Pancreas (tissue), 10 donors: ENCODE measurements at regions not wholly inside any gene's neighbourhood (a gene's known extent, or its start where the extent isn't known, plus 50 kb on each side); places are given as distances from the start of the nearest gene placed in this dataset.

ENCODE experiments used
- ATAC-seq, 4 donors: fragments of 200-7000 bp; cut with Tn5 transposase; one replicate each; pipeline versions ENCODE4 v1.8.0 to v1.9.1; 2020; ENCODE audit warnings: mild to moderate bottlenecking in 4 of 4, moderate library complexity in 4 of 4
- DNase-seq, 6 donors: peaks; one replicate each; pipeline ENCODE4 v3.0.0-alpha.2; 2020
- FAIRE-seq: peaks from 2 replicates; lab custom pipeline; 2012; peaks lifted over from hg19 to GRCh38; lab: Jason Lieb, UNC
- H3K27ac ChIP-seq, 4 donors: fragments of 200-600 bp; sonication (generic); 1 replicate in 3 of 4; 2 replicates in 1 of 4; pipeline versions ENCODE4 v1.5.0 to v1.8.0; 2020
- H3K27me3 ChIP-seq, 4 donors: fragments of 200-600 bp; one replicate each; pipeline ENCODE4 v1.8.0; 2021
- H3K36me3 ChIP-seq, 3 donors: fragments of 200-600 bp; sonication (generic) in 1 of 3; one replicate each; pipeline versions ENCODE4 v1.5.0 to v1.8.0; 2020 to 2021
- H3K4me1 ChIP-seq, 3 donors: fragments of 200-600 bp; one replicate each; pipeline ENCODE4 v1.8.0; 2021
- H3K4me3 ChIP-seq, 4 donors: fragments of 200-600 bp; sonication (generic) in 2 of 4; one replicate each; pipeline versions ENCODE4 v1.5.0 to v1.8.0; 2020 to 2021
- H3K9me3 ChIP-seq, 4 donors: fragments of 200-600 bp; one replicate each; pipeline ENCODE4 v1.8.0; 2021
- CTCF ChIP-seq, 4 donors: fragments of 200-600 bp; sonication (generic) in 3 of 4; IDR thresholded peaks; one replicate each; pipeline versions ENCODE4 v1.5.0 to v1.8.0; 2021; ENCODE audit warnings: antibody characterized with exemption in 4 of 4
- WGBS, 2 donors: extraction: QIAGEN DNeasy Blood & Tissue Kit; methylation state at CpG; one replicate each; pipeline ENCODE4 v1.1.7; 2013; 5-methylcytosine and 5-hydroxymethylcytosine counted together
- intact Hi-C, 3 donors: fragments of 100-400 bp; cut with DNase I; formaldehyde crosslinking; loops; one replicate each; pipeline versions ENCODE4 v1.11.1 to v1.14.2; 2022
- donor health status: healthy with polysubstance abuse.
- donor health status: DM: no; HTN: no; CAD: no; lungs with moderate emphysema.
- donor health status: DM: no; HTN: no; CAD: no.
- donor health status: control.
- donor health status: control.
- donor health status: Bipolar disorder and iron deficiency.
- donor health status: DM: yes; HTN: yes; CAD: no.
- donor health status: DM: no; HTN: no; CAD: no.
- donor health status: DM: no; HTN: no; CAD: no.
- donor health status: DM: yes; HTN: yes; CAD: no.

GRCh38 chr7:94217766-94218165 is 176.9 kb upstream of the COL1A2 start:
- FAIRE-seq (no peak), ATAC-seq (no peak), DNase-seq (no peak)
- Histone ChIP-seq H3K9me3 (no peaks in the 10 kb centered on the region), H3K4me1 (peaks cover 0 to 4% (median 3%) of the 10 kb centered on the region in 3 donors), H3K27me3 (peaks cover 0 to 8% (median 0%) of the 10 kb centered on the region in 4 donors), H3K4me3 (no peak overlapping the region), H3K36me3 (no peaks in the 10 kb centered on the region), H3K27ac (no peak overlapping the region)
- WGBS, 2 donors: 62 to 65% methylated on average over 2 of the region's 2 CpGs
- no peak for TF ChIP-seq CTCF (IDR thresholded peaks at IDR 0.05)
- intact Hi-C loops: no loop called here

GRCh38 chr7:94222516-94222915 is 172.2 kb upstream of the COL1A2 start:
- no peak for ATAC-seq
- TF ChIP-seq CTCF (IDR thresholded peaks at IDR 0.05): no peak
- no peaks in the 10 kb centered on the region for H3K9me3 ChIP-seq
- H3K36me3 ChIP-seq: no peaks in the 10 kb centered on the region
- 79 to 88% methylated on average over 2 of the region's 2 CpGs for WGBS, 2 donors
- no peak overlapping the region for H3K4me3 ChIP-seq
- intact Hi-C loops: no loop called here
- H3K4me1 ChIP-seq: no peaks in the 10 kb centered on the region
- no peak overlapping the region for H3K27ac ChIP-seq
- H3K27me3 ChIP-seq: no peaks in the 10 kb centered on the region
- no peak for FAIRE-seq
- no peak for DNase-seq

GRCh38 chr7:94223375-94224084 is 171.2 kb upstream of the COL1A2 start:
- Histone ChIP-seq H3K4me1 (no peaks in the 10 kb centered on the region), H3K27ac (no peak overlapping the region), H3K27me3 (no peaks in the 10 kb centered on the region), H3K4me3 (no peak overlapping the region), H3K9me3 (no peaks in the 10 kb centered on the region), H3K36me3 (no peaks in the 10 kb centered on the region)
- TF ChIP-seq CTCF (IDR thresholded peaks at IDR 0.05): no peak
- no peak for FAIRE-seq
- no peak for ATAC-seq
- intact Hi-C loops: no loop called here
- 18 to 26% methylated on average over 6 of the region's 6 CpGs for WGBS, 2 donors
- no peak for DNase-seq

GRCh38 chr7:94228223-94228622 is 166.5 kb upstream of the COL1A2 start:
- no peak overlapping the region for H3K4me3 ChIP-seq
- H3K27me3 ChIP-seq: no peaks in the 10 kb centered on the region
- no peaks in the 10 kb centered on the region for H3K36me3 ChIP-seq
- ATAC-seq: no peak
- no peak for FAIRE-seq
- DNase-seq: no peak
- no peak overlapping the region for H3K27ac ChIP-seq
- no peak for TF ChIP-seq CTCF (IDR thresholded peaks at IDR 0.05)
- H3K9me3 ChIP-seq: no peaks in the 10 kb centered on the region
- H3K4me1 ChIP-seq: no peaks in the 10 kb centered on the region
- intact Hi-C loops: no loop called here

- no peak overlapping the region for H3K4me3 ChIP-seq
- ATAC-seq (no peak), FAIRE-seq (no peak), DNase-seq (no peak)
- no peaks in the 10 kb centered on the region for H3K9me3 ChIP-seq
- no peak overlapping the region for H3K27ac ChIP-seq
- no peaks in the 10 kb centered on the region for H3K36me3 ChIP-seq
- intact Hi-C loops: no loop called here
- H3K27me3 ChIP-seq: no peaks in the 10 kb centered on the region
- no peak for TF ChIP-seq CTCF (IDR thresholded peaks at IDR 0.05)
- H3K4me1 ChIP-seq: no peaks in the 10 kb centered on the region
These were observed 166.0 kb upstream of the COL1A2 start for GRCh38 chr7:94228678-94229077.
